PC-3 (cell line): ENCODE measurements at regions not wholly inside any gene's neighbourhood (a gene's known extent, or its start where the extent isn't known, plus 50 kb on each side); places are given as distances from the start of the nearest gene placed in this dataset.

Source experiments
- ATAC-seq: fragments of 200-7000 bp; cut with Tn5 transposase; 2 replicates; pipeline ENCODE4 v1.9.1; 2020; ENCODE audit warnings: mild to moderate bottlenecking, moderate library complexity
- BruUV-seq: library from RNA; stranded (reverse); fragments of 400-500 nt; replicated peaks from 2 replicates; lab custom pipeline; 2021; lab: Mats Ljungman, UMichigan
- CTCF ChIA-PET: fragments of 300-600 bp; sonication (Branson Sonifier 250); formaldehyde crosslinking; loops from one replicate; lab custom pipeline; 2022; ENCODE audit warnings: antibody characterized with exemption; lab: Charles Lee
- POLR2A ChIA-PET: fragments of 300-600 bp; sonication (Branson Sonifier 250); formaldehyde crosslinking; loops from one replicate; lab custom pipeline; 2022; ENCODE audit warnings: antibody characterized with exemption; ENCODE audit not compliant: unreplicated experiment; lab: Charles Lee
- DNase-seq: peaks from one replicate; pipeline ENCODE4 v3.0.0-alpha.2; 2015
- H2AFZ ChIP-seq: fragments of 300-600 bp; sonication (generic); 2 replicates; pipeline ENCODE4 v1.6.0; 2016; ENCODE audit warnings: antibody characterized with exemption, low read length
- H3F3A ChIP-seq: fragments of 300-600 bp; sonication (generic); one replicate; pipeline ENCODE4 v1.6.0; 2017; ENCODE audit warnings: antibody characterized with exemption, low read length, control low read depth, mild to moderate bottlenecking; ENCODE audit not compliant: unreplicated experiment
- H3K27ac ChIP-seq: fragments of 300-600 bp; sonication (generic); 2 replicates; pipeline ENCODE4 v1.5.1; 2016; ENCODE audit warnings: mild to moderate bottlenecking, low read length
- H3K27me3 ChIP-seq: fragments of 300-600 bp; sonication (generic); 2 replicates; pipeline ENCODE4 v1.6.1; 2016; ENCODE audit warnings: low read length, mixed read lengths
- H3K36me3 ChIP-seq: fragments of 300-600 bp; sonication (generic); 2 replicates; pipeline ENCODE4 v1.6.1; 2016; ENCODE audit warnings: low read depth, mixed run types, low read length, mixed read lengths
- H3K4me1 ChIP-seq: fragments of 300-600 bp; sonication (generic); 2 replicates; pipeline ENCODE4 v1.5.1; 2016; ENCODE audit warnings: low read length; ENCODE audit not compliant: insufficient read depth
- H3K4me2 ChIP-seq: fragments of 300-600 bp; sonication (generic); 2 replicates; pipeline ENCODE4 v1.6.0; 2016; ENCODE audit warnings: low read length
- H3K4me3 ChIP-seq: fragments of 300-600 bp; sonication (generic); 2 replicates; pipeline ENCODE4 v1.5.1; 2016; ENCODE audit warnings: mild to moderate bottlenecking, low read length, mixed read lengths
- H3K79me2 ChIP-seq: fragments of 300-600 bp; sonication (generic); 2 replicates; pipeline ENCODE4 v1.6.1; 2017; ENCODE audit warnings: low read length, mixed read lengths
- H3K9ac ChIP-seq: fragments of 300-600 bp; sonication (generic); 2 replicates; pipeline ENCODE4 v1.6.0; 2016; ENCODE audit warnings: mild to moderate bottlenecking, low read length
- H3K9me2 ChIP-seq: fragments of 300-600 bp; sonication (generic); replicated peaks from 2 replicates; pipeline ENCODE4 v1.6.1; 2016; ENCODE audit warnings: mixed run types, low read length, mixed read lengths
- H3K9me3 ChIP-seq: fragments of 300-600 bp; sonication (generic); 2 replicates; pipeline ENCODE4 v1.6.1; 2016; ENCODE audit warnings: low read length, mixed read lengths
- H4K20me1 ChIP-seq: fragments of 300-600 bp; sonication (generic); 2 replicates; pipeline ENCODE4 v1.6.1; 2016; ENCODE audit warnings: low read length, mixed read lengths
- EZH2 ChIP-seq: fragments of 300-600 bp; sonication (generic); IDR thresholded peaks from one replicate; pipeline ENCODE4 v1.6.1; 2017; ENCODE audit warnings: antibody characterized with exemption, mild to moderate bottlenecking, low read length; ENCODE audit not compliant: unreplicated experiment
- EZH2phosphoT487 ChIP-seq: fragments of 300-600 bp; sonication (generic); IDR thresholded peaks from 2 replicates; pipeline ENCODE4 v1.6.1; 2018; ENCODE audit warnings: mild to moderate bottlenecking, antibody characterized with exemption, low read length, borderline replicate concordance
- intact Hi-C: fragments of 100-400 bp; cut with micrococcal nuclease; formaldehyde crosslinking; loops from 2 replicates; pipeline ENCODE4 v1.9.0; 2023
- TF ChIP-seq, protein P1 (sequence below): fragments of 300-600 bp; sonication (generic); conservative IDR thresholded peaks from 2 replicates; pipeline ENCODE4 v1.5.1; 2017; ENCODE audit warnings: antibody characterized with exemption, low read depth, mild to moderate bottlenecking, low read length

DNA sequence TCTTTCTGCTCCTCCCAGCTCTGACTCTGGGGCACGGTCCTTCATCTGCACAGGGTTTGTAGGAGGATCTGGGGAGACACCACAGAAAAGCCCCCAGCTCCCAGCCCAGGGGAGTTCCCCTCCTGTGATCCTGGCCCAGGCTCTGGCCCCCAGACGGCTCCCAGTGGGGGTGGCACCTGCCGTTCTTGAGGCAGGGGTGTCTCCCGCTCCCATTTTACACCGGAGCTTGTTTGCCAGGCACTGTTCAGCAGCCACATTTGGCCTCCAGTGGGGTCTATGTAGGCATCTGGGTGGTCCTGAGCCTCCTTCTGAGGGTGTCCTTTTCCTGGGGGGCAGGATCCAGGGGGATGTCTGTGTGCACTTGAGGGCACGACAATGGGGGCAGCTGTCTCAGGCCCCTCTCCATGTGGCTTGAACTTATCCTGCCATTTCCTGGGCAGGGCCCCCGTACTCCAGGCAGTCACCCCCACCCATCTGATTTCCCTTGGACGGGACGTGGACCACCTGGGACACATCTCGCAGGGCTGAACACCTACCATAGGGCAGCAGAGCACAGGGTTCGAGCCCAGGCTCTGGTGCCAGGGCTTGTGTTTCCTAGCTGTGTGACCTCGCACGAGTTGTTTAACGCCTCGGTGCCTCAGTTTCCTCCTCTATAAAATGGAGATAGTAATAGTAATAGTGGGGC, 275.0 kb upstream of the MVB12B start:
- Histone ChIP-seq H3K9ac (no peak overlapping the region), H4K20me1 (no peaks in the 10 kb centered on the region), H3K9me3 (no peaks in the 10 kb centered on the region), H3K4me3 (no peak overlapping the region), H3K9me2 (no peaks in the 10 kb centered on the region), H3K4me2 (no peak overlapping the region), H3F3A (no peaks in the 10 kb centered on the region), H3K79me2 (no peaks in the 10 kb centered on the region), H3K27ac (no peak overlapping the region), H2AFZ (no peak overlapping the region), H3K27me3 (no peaks in the 10 kb centered on the region), H3K4me1 (peaks cover 14% of the 10 kb centered on the region), H3K36me3 (no peaks in the 10 kb centered on the region)
- no peak for DNase-seq
- TF ChIP-seq, protein P1, sequence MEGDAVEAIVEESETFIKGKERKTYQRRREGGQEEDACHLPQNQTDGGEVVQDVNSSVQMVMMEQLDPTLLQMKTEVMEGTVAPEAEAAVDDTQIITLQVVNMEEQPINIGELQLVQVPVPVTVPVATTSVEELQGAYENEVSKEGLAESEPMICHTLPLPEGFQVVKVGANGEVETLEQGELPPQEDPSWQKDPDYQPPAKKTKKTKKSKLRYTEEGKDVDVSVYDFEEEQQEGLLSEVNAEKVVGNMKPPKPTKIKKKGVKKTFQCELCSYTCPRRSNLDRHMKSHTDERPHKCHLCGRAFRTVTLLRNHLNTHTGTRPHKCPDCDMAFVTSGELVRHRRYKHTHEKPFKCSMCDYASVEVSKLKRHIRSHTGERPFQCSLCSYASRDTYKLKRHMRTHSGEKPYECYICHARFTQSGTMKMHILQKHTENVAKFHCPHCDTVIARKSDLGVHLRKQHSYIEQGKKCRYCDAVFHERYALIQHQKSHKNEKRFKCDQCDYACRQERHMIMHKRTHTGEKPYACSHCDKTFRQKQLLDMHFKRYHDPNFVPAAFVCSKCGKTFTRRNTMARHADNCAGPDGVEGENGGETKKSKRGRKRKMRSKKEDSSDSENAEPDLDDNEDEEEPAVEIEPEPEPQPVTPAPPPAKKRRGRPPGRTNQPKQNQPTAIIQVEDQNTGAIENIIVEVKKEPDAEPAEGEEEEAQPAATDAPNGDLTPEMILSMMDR: no peak
- TF ChIP-seq EZH2phosphoT487 (no peak), EZH2 (no peak)
- no TSS peak for BruUV-seq
- no peak for ATAC-seq
- ChIA-PET POLR2A (no interaction called here), CTCF (no interaction called here)
- intact Hi-C loops: no loop called here

DNA sequence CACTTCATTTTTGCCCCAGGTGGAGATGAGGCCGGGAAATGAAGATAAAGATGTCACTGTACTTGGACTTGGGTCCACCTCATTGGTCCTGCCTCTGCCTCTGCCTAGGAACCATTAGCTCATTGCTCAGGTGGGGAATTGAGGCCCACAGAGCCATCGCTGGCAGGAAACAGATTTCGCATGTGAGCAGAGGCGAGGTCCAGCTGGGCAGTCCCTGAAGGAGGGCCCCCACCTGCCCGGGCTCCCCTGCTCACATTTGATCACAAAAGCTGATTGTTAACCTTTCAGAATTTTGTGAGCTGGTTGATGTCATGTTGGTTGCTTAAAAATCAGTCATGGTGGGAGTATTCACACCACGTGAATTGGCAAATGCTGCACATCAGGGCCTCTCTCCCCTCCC, 273.8 kb upstream of the MVB12B start:
- TF ChIP-seq EZH2phosphoT487: no peak
- TF ChIP-seq, protein P1: no peak
- no peak for TF ChIP-seq EZH2
- Histone ChIP-seq H4K20me1 (no peaks in the 10 kb centered on the region), H3F3A (no peaks in the 10 kb centered on the region), H3K9ac (no peak overlapping the region), H3K9me2 (no peaks in the 10 kb centered on the region), H3K27ac (no peak overlapping the region), H3K9me3 (no peaks in the 10 kb centered on the region), H3K27me3 (no peaks in the 10 kb centered on the region), H3K4me3 (no peak overlapping the region), H3K36me3 (no peaks in the 10 kb centered on the region), H3K4me1 (peaks cover 14% of the 10 kb centered on the region), H3K4me2 (no peak overlapping the region), H2AFZ (no peak overlapping the region), H3K79me2 (no peaks in the 10 kb centered on the region)
- ChIA-PET POLR2A (no interaction called here), CTCF (no interaction called here)
- intact Hi-C loops: no loop called here
- DNase-seq (no peak), ATAC-seq (no peak)
- BruUV-seq: no TSS peak

DNA sequence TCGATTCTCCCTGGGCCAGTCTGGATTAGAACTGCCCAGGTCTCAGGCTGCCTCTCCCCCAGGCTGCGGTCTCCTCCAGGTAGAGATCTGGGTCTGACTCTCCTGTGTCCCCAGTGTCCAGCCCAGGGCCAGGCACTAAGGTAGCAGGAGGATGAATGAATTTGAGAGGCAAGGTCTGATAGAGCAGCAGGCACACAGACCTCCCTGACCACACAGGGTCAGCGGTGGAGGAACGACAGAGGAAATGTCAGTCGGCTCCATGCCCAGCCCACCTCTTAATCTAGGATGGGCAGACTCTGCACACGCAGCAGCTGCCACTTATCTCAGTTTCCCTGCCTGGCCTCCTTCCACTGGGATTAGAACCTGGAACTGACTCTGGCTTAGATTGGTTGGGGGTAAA, 272.7 kb upstream of the MVB12B start:
- H3K4me1 ChIP-seq: peaks cover 14% of the 10 kb centered on the region
- H3K36me3 ChIP-seq: no peaks in the 10 kb centered on the region
- no peaks in the 10 kb centered on the region for H3K9me3 ChIP-seq
- intact Hi-C loops: no loop called here
- no peak for ATAC-seq
- no peak overlapping the region for H3K27ac ChIP-seq
- no peak overlapping the region for H3K9ac ChIP-seq
- H2AFZ ChIP-seq: no peak overlapping the region
- TF ChIP-seq, protein P1: no peak
- TF ChIP-seq EZH2phosphoT487 (no peak), EZH2 (no peak)
- no peaks in the 10 kb centered on the region for H3F3A ChIP-seq
- no peaks in the 10 kb centered on the region for H3K9me2 ChIP-seq
- H3K27me3 ChIP-seq: no peaks in the 10 kb centered on the region
- H3K4me2 ChIP-seq: no peak overlapping the region
- no peaks in the 10 kb centered on the region for H3K79me2 ChIP-seq
- no peak overlapping the region for H3K4me3 ChIP-seq
- POLR2A ChIA-PET: no interaction called here
- BruUV-seq: no TSS peak
- CTCF ChIA-PET: no interaction called here
- no peaks in the 10 kb centered on the region for H4K20me1 ChIP-seq
- DNase-seq: no peak
